D721Med (cell line): ENCODE measurements at regions not wholly inside any gene's neighbourhood (a gene's known extent, or its start where the extent isn't known, plus 50 kb on each side); places are given as distances from the start of the nearest gene placed in this dataset.

Source experiments
- DNase-seq: peaks from one replicate; pipeline ENCODE4 v3.0.0; 2011; ENCODE audit warnings: low spot score; ENCODE audit not compliant: insufficient read length
- FAIRE-seq: peaks from 2 replicates; lab custom pipeline; 2011; peaks lifted over from hg19 to GRCh38; lab: Jason Lieb, UNC
- TF ChIP-seq, protein P1 (sequence below): IDR thresholded peaks from 2 replicates; pipeline ENCODE4 v1.5.1; 2012; ENCODE audit warnings: mild to moderate bottlenecking, control low read depth; ENCODE audit not compliant: insufficient read depth; ENCODE audit errors: missing control alignments

DNA sequence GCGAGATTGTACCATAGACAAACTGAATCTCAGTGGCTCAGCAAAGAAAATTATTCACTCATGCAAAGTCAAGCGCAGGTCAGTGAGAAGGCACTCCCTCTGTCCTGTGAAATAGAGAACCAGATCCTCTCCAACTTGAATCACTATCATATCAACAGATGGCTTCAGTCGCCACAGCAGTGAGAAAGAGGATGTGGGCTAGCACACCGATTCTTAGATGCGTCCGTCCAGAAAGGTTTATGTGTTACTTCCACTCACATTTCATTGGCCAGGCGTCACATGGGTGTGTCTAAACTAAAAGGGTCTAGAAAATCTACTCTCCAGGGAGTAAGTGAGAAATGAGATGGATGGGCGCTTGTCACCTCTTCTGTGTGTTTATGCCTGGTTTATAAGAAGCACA, 141.6 kb upstream of the KBTBD8 start:
- no peak for DNase-seq
- FAIRE-seq = no peak
- TF ChIP-seq, protein P1, sequence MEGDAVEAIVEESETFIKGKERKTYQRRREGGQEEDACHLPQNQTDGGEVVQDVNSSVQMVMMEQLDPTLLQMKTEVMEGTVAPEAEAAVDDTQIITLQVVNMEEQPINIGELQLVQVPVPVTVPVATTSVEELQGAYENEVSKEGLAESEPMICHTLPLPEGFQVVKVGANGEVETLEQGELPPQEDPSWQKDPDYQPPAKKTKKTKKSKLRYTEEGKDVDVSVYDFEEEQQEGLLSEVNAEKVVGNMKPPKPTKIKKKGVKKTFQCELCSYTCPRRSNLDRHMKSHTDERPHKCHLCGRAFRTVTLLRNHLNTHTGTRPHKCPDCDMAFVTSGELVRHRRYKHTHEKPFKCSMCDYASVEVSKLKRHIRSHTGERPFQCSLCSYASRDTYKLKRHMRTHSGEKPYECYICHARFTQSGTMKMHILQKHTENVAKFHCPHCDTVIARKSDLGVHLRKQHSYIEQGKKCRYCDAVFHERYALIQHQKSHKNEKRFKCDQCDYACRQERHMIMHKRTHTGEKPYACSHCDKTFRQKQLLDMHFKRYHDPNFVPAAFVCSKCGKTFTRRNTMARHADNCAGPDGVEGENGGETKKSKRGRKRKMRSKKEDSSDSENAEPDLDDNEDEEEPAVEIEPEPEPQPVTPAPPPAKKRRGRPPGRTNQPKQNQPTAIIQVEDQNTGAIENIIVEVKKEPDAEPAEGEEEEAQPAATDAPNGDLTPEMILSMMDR = no peak

DNA sequence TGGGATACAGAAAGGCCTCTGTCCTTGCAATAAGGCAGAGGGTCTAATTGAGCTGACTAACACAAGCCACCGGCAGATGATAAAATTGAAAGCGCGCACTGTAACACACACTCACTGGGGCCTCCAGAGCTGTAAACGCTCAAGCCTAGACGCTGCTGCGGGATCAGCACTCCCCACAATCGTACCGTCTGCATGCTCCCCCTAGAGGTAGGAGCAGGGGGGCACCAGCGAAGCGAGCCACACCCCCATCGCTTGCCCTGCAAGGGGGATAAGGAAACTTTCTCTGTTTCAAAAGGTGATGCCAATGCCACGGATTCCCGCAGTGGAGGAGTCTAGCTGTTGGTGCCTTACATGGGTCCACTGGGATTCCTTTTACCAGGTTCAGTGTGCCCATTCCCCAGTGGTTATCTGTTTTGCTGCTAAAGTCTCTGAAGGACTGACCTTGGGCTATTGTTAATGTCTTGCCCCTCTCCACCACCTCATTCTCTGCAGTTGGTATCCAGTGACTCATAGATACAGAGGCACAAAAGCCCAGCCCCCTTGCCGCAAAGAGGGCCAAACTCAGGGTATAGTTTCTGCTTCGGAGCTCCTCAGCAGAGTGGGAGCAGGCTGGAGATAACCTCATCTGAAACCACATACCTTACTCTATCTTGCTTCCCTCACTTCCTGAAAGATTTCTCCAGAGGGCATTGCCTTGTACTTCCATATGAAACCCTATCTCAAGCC, 139.3 kb upstream of the KBTBD8 start:
- FAIRE-seq (no peak), DNase-seq (no peak)
- TF ChIP-seq, protein P1 = peak; percentile 10

DNA sequence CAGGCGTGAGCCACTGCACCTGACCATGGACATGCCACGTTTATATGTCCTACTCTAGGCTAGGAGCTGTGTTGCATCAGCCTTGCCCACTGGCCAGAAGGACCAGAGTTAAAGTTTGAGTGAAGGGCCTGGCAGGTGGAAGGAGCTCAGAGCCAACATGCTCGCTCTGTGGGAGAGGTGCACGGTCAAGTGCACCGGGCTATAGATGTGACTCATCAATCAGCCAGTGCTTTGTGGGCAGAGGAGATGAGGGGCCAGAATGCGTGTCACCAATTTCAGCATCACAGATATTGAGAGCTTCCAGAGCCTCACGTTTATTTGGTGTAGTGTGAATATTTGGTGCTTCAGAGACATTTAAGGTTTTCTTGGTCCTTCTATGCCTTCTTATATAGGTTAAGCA, 137.3 kb upstream of the KBTBD8 start:
- DNase-seq (no peak), FAIRE-seq (no peak)
- TF ChIP-seq, protein P1 = no peak

DNA sequence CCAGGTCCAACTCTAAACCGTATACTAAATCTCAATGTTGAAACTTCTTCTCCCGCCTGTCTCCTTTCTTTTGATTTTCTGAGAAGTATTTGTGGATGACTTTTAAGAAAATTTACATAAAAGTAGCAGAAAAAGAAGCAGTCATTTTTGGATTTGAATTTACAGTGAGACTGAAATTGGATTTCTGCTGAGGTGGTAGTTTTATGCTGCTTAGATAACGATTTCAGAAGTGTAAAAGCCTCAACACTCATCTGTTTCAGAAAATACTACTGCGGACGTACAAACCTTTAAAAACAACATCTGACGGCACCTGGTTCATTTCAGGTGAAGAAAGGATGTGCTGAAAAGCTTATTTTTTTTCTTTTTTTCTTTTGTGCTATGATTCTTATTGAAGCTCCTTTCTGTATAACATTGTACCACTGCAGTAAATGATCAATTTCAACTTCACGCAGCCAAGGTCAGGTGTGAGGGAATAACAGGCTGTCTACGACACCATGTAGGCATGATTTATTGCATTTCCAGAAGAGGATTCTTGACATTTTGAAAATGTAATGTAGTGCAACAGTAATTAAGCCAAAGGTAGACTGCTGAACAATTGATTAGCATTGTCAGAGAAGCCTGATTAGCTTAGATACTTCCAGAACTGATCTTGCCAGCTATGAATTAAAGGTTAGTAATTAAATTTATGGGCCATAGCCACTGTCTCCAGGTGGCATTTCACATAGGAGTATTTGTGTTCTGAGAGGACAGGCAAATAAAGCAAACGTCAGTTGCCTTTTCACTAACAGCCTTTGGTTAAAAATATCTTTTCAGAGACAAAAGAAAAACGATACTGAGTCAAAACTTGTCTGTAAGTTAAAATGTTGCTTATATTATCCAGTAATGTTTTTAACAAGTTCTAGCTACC, 134.6 kb upstream of the KBTBD8 start:
- DNase-seq = no peak
- no peak for FAIRE-seq
- TF ChIP-seq, protein P1 = no peak

DNA sequence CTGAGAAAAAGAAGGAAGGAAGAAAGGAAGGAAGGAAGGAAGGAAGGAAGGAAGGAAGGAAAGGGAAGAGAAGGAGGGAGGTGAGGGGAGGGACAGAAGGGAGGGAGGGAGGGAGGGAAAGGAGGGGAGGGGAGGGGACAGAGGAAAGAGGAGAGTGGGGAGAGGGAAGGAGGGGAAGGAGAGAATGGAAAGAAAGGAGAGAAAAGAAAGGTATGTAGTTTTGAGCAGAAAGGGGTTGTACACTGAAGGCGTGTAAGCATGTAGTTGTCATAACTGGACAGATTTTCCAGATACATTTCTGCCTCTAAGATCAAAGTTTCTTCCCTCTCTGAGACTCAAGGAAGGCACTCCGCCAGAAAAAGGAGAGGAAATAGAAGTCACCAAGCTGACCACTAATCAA, 113.4 kb upstream of the KBTBD8 start:
- TF ChIP-seq, protein P1 = no peak
- FAIRE-seq (no peak), DNase-seq (no peak)

DNA sequence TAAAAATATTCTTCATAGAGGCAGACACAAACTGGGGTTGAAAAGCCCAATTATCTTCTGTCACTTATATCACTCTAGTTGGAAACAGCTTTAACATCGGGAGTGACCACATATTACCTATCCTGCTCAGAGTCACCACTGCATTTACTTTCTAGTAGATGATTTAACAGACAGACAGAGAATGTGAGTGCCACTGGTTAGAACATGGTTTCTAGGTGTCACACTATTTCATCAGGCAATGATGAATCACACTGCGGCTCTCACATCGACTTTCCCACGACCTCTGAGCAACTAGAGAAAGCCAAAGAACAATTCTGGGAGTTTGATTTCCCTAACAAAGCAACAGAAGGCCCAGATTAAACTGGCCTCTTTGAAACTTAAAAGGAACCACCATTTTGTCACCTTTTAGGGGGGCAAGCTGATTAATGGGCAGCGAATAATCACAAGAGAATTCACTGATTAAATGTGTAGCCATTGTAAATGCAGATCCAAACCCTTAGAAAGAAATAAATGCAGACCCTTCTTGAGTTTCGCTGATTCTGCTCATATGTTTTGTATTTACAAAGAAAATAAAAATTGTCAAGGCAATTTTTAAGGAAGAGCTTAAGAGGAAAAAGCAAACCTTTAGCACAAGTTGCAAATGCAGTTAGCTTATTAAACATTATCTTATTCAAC, 112.6 kb upstream of the KBTBD8 start:
- TF ChIP-seq, protein P1 = no peak
- FAIRE-seq (no peak), DNase-seq (no peak)
